NCI-H345 (cell line): ENCODE measurements at regions not wholly inside any gene's neighbourhood (a gene's known extent, or its start where the extent isn't known, plus 50 kb on each side); places are given as distances from the start of the nearest gene placed in this dataset.

Experiments used
- DNase-seq: peaks from one replicate; lab custom pipeline; 2025; lab: John Stamatoyannopoulos, UW

DNA sequence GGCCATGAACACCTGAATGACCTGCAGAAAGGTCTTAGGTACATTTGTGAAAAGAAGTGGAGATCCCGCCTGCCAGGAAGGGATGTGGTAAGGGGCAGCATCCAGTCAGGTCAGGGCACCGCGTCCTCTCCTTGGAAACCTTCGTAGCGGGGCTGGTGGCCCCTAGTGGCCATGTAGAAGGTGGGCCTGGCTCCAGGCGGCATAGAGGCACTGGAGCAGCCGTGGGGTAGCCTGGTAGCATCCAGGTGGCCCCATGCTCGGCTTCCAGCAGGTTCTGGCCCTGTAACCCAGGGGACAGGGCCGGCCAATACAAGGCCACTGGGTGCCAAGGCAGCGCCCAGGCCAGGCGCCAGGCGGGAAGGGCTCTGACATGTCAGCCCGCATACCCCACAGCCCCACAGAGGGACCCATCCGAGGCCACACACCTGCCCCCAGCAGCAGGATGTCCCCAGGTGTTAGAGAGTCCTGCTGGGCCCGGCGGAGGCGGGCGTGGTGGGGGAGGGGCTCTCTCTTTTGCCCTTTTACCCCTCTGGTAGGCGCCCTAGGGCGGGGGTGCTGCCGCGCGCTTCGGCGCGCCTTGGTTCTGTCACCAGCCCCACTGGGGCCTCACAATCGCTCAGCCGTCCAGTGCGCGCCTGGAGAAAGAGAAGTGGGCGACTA is 58.3 kb upstream of the SPATA31E1 start:
- no peak for DNase-seq

DNA sequence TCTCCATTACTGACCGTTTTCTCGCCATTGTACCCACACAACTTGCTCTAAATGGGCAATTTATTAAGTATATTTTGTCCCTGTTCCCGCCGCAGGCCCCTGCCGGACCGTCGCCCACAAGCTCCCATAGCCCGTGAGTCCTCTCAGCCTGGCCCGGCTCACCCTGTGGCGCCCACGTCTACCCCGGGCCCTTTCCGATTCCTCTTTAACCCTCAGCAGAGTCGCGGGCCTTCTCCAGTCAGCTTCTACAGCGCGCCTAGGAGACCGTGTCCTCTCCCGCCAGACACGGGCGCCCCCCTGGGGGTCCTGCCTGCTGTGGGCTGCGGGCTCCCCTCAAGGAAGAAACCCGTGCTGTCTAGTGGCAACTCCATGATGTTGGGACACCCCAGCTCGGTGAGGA is 57.8 kb upstream of the SPATA31E1 start:
- DNase-seq: no peak

DNA sequence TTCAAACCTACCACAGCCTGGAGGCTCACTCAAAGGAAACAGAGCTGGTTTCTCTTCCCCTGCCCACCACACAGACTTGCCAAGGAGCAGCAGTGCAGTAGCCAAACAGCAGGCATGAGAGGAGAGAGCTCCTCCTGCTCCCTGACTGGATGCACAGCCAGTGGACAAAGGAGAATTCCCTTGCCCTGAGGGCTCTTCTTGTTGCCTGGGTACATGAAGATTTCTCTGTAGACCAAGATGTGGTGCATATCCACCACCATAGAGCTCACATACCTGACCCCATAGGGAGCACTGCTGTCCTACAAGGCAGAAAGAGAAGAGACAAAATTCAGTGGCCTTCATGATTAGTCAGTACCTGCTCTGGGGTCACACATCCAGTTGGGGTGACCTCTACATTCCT is 56.3 kb upstream of the SPATA31E1 start:
- no peak for DNase-seq

DNA sequence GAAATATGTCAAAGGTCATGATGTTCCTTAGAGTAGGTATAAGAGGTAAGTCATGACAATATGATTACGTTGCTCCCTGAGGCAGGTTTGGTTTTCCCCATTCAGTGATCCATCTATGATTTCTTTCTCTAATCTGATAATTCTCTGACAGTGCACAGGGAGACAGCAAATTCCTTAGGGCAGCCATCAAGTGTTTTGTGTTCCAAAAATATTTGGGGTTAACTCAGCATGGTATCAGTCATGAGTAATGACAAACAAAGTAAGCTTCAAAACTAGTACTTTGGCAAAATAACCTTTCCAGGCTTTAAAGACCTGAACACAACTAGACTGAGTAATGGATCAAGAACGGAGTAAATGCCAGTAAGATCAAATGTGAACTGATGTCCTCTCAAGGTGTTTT is 55.3 kb upstream of the SPATA31E1 start:
- DNase-seq: no peak

DNA sequence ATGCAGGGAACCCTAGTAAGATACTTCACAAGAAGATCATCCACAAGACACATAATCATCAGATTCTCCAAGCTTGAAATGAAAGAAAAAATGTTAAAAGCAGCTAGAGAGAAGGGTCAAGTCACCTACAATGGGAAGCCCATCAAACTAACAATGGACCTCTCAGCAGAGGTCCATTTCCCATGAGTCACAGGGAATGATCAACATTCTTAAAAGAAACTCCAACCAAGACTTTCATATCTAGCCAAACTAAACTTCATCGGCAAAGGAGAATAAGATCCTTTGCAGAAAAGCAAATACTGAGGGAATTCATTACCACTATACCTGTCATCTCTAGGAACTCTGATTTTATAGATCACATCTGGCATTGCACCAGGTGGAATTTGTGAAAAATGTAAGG is 52.9 kb upstream of the SPATA31E1 start:
- no peak for DNase-seq

DNA sequence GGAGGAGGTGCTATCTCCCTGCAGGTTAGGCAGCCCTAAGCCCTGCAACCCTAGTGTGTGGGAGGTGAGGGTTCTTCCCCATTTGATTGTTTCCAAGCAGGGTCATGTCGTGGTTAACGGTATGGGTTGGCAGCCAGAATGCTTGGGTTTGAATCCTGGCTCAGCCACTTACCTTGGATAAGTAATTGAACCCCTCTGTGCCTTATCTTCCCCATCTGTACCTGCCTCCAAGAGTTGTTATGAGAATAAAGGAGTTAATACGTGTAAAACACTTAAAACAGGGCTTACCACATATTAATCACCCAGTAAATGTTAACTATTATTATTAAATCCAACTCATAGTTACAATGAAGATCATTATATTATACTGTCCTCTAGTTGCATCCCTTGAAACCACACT is 52.2 kb upstream of the SPATA31E1 start:
- no peak for DNase-seq

DNA sequence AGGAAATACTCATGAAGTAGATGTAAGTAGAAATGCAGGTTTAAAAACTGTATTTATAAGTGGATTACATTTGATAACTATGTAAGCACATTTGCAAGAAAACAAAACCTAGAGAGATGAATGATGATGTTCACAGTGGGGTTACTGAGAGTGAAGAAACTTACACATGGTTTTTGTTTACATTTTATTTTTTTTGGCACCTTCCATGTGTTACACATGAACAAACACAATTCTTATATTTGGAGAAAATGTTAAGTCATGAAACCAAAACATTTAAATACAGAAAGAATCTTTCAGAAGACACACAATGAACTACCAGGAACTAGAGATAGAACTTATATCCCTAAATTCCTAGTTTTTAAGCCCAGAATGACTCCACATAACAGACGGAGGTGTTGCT is 51.5 kb upstream of the SPATA31E1 start:
- no peak for DNase-seq
